ENCODE measurements at regions not wholly inside any gene's neighbourhood (a gene's known extent, or its start where the extent isn't known, plus 50 kb on each side); places are given as distances from the start of the nearest gene placed in this dataset.

- no peak for DNase-seq (ENCODE audit: low read depth)
- H3K4me3 ChIP-seq (ENCODE audit: control insufficient read depth, low read depth, low read length) = no peak overlapping the region
- no peak for TF ChIP-seq CTCF (conservative IDR thresholded peaks at IDR 0.05; ENCODE audit: control insufficient read depth, insufficient read depth, low read depth, low read length)
Measured at GRCh38 chr17:56661906-56662305, 68.4 kb downstream of the NOG start.

GRCh38 chr17:56665864-56666263, 72.4 kb downstream of the NOG start:
- no peak for TF ChIP-seq CTCF (conservative IDR thresholded peaks at IDR 0.05; ENCODE audit: control insufficient read depth, insufficient read depth, low read depth, low read length)
- H3K4me3 ChIP-seq (ENCODE audit: control insufficient read depth, low read depth, low read length) = no peak overlapping the region

GRCh38 chr17:56667925-56668458, 74.5 kb downstream of the NOG start:
- TF ChIP-seq CTCF (conservative IDR thresholded peaks at IDR 0.05; ENCODE audit: control insufficient read depth, insufficient read depth, low read depth, low read length) = no peak
- no peak overlapping the region for H3K4me3 ChIP-seq (ENCODE audit: control insufficient read depth, low read depth, low read length)
- no peak for DNase-seq (ENCODE audit: low read depth)

More at GRCh38 chr17:56665864-56666263, 72.4 kb downstream of the NOG start:
- no peak for DNase-seq (ENCODE audit: low read depth)

- DNase-seq (ENCODE audit: low read depth) = no peak
- no peak overlapping the region for H3K4me3 ChIP-seq (ENCODE audit: control insufficient read depth, low read depth, low read length)
- TF ChIP-seq CTCF (conservative IDR thresholded peaks at IDR 0.05; ENCODE audit: control insufficient read depth, insufficient read depth, low read depth, low read length) = no peak
Measured at GRCh38 chr17:56672195-56672594, 78.7 kb downstream of the NOG start.

- TF ChIP-seq CTCF (conservative IDR thresholded peaks at IDR 0.05; ENCODE audit: control insufficient read depth, insufficient read depth, low read depth, low read length) = no peak
- DNase-seq (ENCODE audit: low read depth) = no peak
- H3K4me3 ChIP-seq (ENCODE audit: control insufficient read depth, low read depth, low read length) = no peak overlapping the region
Measured at GRCh38 chr17:56674401-56674925, 81.0 kb downstream of the NOG start.

GRCh38 chr17:56675876-56676660, 82.6 kb downstream of the NOG start:
- no peak for DNase-seq (ENCODE audit: low read depth)
- no peak for TF ChIP-seq CTCF (conservative IDR thresholded peaks at IDR 0.05; ENCODE audit: control insufficient read depth, insufficient read depth, low read depth, low read length)
- H3K4me3 ChIP-seq (ENCODE audit: control insufficient read depth, low read depth, low read length) = no peak overlapping the region
